Glutamatergic neuron (in vitro differentiated cells): ENCODE measurements at regions not wholly inside any gene's neighbourhood (a gene's known extent, or its start where the extent isn't known, plus 50 kb on each side); places are given as distances from the start of the nearest gene placed in this dataset.
"Not testable (repeated sequence)": the region's sequence is repeated elsewhere in the genome, so short reads cannot be mapped to it uniquely, and the experiment has no call there.

Experiments
- DNase-seq: peaks from one replicate; pipeline ENCODE4 v3.0.0; 2022
- H3K27ac Mint-ChIP-seq: one replicate; pipeline ENCODE4 v1.8.0; 2020; ENCODE audit warnings: mild to moderate bottlenecking, mixed read lengths, inconsistent platforms; ENCODE audit not compliant: unreplicated experiment
- H3K27me3 Mint-ChIP-seq: one replicate; pipeline ENCODE4 v1.8.0; 2020; ENCODE audit warnings: mild to moderate bottlenecking, moderate library complexity, mixed read lengths, inconsistent platforms; ENCODE audit not compliant: unreplicated experiment
- H3K36me3 Mint-ChIP-seq: one replicate; pipeline ENCODE4 v1.8.0; 2020; ENCODE audit warnings: mild to moderate bottlenecking, mixed read lengths, inconsistent platforms; ENCODE audit not compliant: unreplicated experiment
- H3K4me1 Mint-ChIP-seq: one replicate; pipeline ENCODE4 v1.8.0; 2020; ENCODE audit warnings: mild to moderate bottlenecking, low read depth, mixed read lengths, inconsistent platforms; ENCODE audit not compliant: unreplicated experiment
- H3K4me3 Mint-ChIP-seq: one replicate; pipeline ENCODE4 v1.8.0; 2020; ENCODE audit warnings: mild to moderate bottlenecking, mixed read lengths, inconsistent platforms; ENCODE audit not compliant: unreplicated experiment
- H3K9me3 Mint-ChIP-seq: one replicate; pipeline ENCODE4 v1.8.0; 2020; ENCODE audit warnings: mild to moderate bottlenecking, moderate library complexity, mixed read lengths, inconsistent platforms; ENCODE audit not compliant: unreplicated experiment
- CTCF ChIP-seq: fragments of 200-600 bp; sonication (generic); IDR thresholded peaks from one replicate; pipeline ENCODE4 v1.5.0; 2021; ENCODE audit not compliant: partially characterized antibody, unreplicated experiment

GRCh38 chr11:38700111-38700510 is 2102.1 kb upstream of the RAG2 start:
- no peaks in the 10 kb centered on the region for H3K9me3 Mint-ChIP-seq
- H3K27ac Mint-ChIP-seq, result no peak overlapping the region
- TF ChIP-seq CTCF, result no peak
- no peak for DNase-seq
- H3K4me1 Mint-ChIP-seq, result no peaks in the 10 kb centered on the region
- H3K27me3 Mint-ChIP-seq, result no peaks in the 10 kb centered on the region
- no peak overlapping the region for H3K4me3 Mint-ChIP-seq
- H3K36me3 Mint-ChIP-seq, result no peaks in the 10 kb centered on the region

GRCh38 chr11:38693306-38693705 is 2095.3 kb upstream of the RAG2 start:
- Mint-ChIP-seq H3K27me3 (no peaks in the 10 kb centered on the region), H3K27ac (no peak overlapping the region), H3K4me1 (no peaks in the 10 kb centered on the region), H3K36me3 (no peaks in the 10 kb centered on the region), H3K4me3 (no peak overlapping the region), H3K9me3 (no peaks in the 10 kb centered on the region)
- DNase-seq, result no peak
- no peak for TF ChIP-seq CTCF

- H3K27me3 Mint-ChIP-seq, H3K9me3 Mint-ChIP-seq, DNase-seq, H3K4me3 Mint-ChIP-seq, H3K27ac Mint-ChIP-seq, H3K36me3 Mint-ChIP-seq, H3K4me1 Mint-ChIP-seq: not testable (repeated sequence)
Measured at GRCh38 chr11:38690211-38690610, 2092.2 kb upstream of the RAG2 start.

- Mint-ChIP-seq H3K9me3 (no peaks in the 10 kb centered on the region), H3K27ac (no peak overlapping the region), H3K4me3 (no peak overlapping the region), H3K27me3 (no peaks in the 10 kb centered on the region), H3K4me1 (peaks cover 4% of the 10 kb centered on the region), H3K36me3 (no peaks in the 10 kb centered on the region)
- TF ChIP-seq CTCF, result no peak
- no peak for DNase-seq
Measured at GRCh38 chr11:38687008-38687407, 2089.0 kb upstream of the RAG2 start.

GRCh38 chr11:38683484-38683883 is 2085.4 kb upstream of the RAG2 start:
- Mint-ChIP-seq H3K4me1 (peaks cover 4% of the 10 kb centered on the region), H3K4me3 (no peak overlapping the region), H3K27ac (no peak overlapping the region), H3K9me3 (no peaks in the 10 kb centered on the region), H3K36me3 (no peaks in the 10 kb centered on the region), H3K27me3 (no peaks in the 10 kb centered on the region)
- TF ChIP-seq CTCF, result no peak
- no peak for DNase-seq

- no peaks in the 10 kb centered on the region for H3K36me3 Mint-ChIP-seq
- no peak overlapping the region for H3K27ac Mint-ChIP-seq
- H3K9me3 Mint-ChIP-seq, result no peaks in the 10 kb centered on the region
- DNase-seq, result no peak
- no peaks in the 10 kb centered on the region for H3K27me3 Mint-ChIP-seq
- no peaks in the 10 kb centered on the region for H3K4me1 Mint-ChIP-seq
- H3K4me3 Mint-ChIP-seq, result no peak overlapping the region
- TF ChIP-seq CTCF, result no peak
Measured at GRCh38 chr11:38680746-38681145, 2082.7 kb upstream of the RAG2 start.
